Testis (tissue), 2 donors: ENCODE measurements at regions not wholly inside any gene's neighbourhood (a gene's known extent, or its start where the extent isn't known, plus 50 kb on each side); places are given as distances from the start of the nearest gene placed in this dataset.

Experiments
- CTCF ChIP-seq, 3 experiments: fragments of 450-650 bp in 2 of 3; fragments of 200-600 bp in 1 of 3; sonication (generic) in 1 of 3; IDR thresholded peaks; one replicate each; pipeline ENCODE4 v1.5.1; 2016 to 2019; ENCODE audit warnings: antibody characterized with exemption in 3 of 3, mild to moderate bottlenecking in 2 of 3, moderate library complexity in 1 of 3
- POLR2A ChIP-seq: fragments of 450-650 bp; IDR thresholded peaks from one replicate; pipeline ENCODE4 v1.6.1; 2017; ENCODE audit warnings: antibody characterized with exemption, mild to moderate bottlenecking, moderate library complexity

GRCh38 chr10:88190123-88190522 is 326.7 kb downstream of the PTEN start:
- TF ChIP-seq CTCF (IDR thresholded peaks at IDR 0.05) (no peak), POLR2A (no peak)
